Skeletal muscle satellite cell (primary cell): ENCODE measurements at regions not wholly inside any gene's neighbourhood (a gene's known extent, or its start where the extent isn't known, plus 50 kb on each side); places are given as distances from the start of the nearest gene placed in this dataset. TPM values are rescaled to one million over a fixed set of nuclear protein-coding genes. Genes with fewer than 3 reads are reported as not detected.

Experiments used
- small RNA-seq: library from RNA; depleted of rRNA; stranded (forward); fragments of <200 nt; gene quantifications from one replicate; pipeline ENCODE3, GENCODE V24; 2012

Small RNA genes lying in the stretch of these regions (small RNA-seq; reads per million reads assigned to genes)
- not detected for gene AC023232.1
